ENCODE measurements at regions not wholly inside any gene's neighbourhood (a gene's known extent, or its start where the extent isn't known, plus 50 kb on each side); places are given as distances from the start of the nearest gene placed in this dataset.

DNA sequence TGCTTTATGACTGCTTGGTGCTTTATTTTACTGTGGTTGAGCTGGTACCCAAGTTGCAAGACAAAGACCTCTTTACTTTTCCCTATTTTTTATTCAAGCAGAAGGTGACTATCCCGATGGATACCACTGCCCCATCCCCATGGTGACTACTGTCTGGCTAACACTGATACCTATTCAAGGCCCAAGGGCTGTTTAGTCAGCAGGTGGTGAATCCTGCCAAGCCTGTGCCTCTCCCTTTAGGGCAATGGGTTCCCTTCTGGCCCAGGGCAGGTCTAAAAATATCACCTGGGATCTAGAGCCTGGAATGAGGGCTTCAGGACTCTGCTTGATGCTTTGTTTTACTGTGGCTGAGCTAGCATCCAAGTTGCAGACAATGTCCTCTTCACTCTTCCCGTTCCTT, 510.0 kb upstream of the GRAMD2B start:
- TF ChIP-seq, protein P1, sequence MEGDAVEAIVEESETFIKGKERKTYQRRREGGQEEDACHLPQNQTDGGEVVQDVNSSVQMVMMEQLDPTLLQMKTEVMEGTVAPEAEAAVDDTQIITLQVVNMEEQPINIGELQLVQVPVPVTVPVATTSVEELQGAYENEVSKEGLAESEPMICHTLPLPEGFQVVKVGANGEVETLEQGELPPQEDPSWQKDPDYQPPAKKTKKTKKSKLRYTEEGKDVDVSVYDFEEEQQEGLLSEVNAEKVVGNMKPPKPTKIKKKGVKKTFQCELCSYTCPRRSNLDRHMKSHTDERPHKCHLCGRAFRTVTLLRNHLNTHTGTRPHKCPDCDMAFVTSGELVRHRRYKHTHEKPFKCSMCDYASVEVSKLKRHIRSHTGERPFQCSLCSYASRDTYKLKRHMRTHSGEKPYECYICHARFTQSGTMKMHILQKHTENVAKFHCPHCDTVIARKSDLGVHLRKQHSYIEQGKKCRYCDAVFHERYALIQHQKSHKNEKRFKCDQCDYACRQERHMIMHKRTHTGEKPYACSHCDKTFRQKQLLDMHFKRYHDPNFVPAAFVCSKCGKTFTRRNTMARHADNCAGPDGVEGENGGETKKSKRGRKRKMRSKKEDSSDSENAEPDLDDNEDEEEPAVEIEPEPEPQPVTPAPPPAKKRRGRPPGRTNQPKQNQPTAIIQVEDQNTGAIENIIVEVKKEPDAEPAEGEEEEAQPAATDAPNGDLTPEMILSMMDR (conservative IDR thresholded peaks at IDR 0.05; ENCODE audit: low read depth, low read length) = no peak
- TF ChIP-seq EZH2 (IDR thresholded peaks at IDR 0.05; ENCODE audit: low read length, unreplicated experiment) = no peak
- TF ChIP-seq EZH2phosphoT487 (IDR thresholded peaks at IDR 0.05; ENCODE audit: borderline replicate concordance, low read length) = no peak
